ENCODE measurements at regions not wholly inside any gene's neighbourhood (a gene's known extent, or its start where the extent isn't known, plus 50 kb on each side); places are given as distances from the start of the nearest gene placed in this dataset.

DNA sequence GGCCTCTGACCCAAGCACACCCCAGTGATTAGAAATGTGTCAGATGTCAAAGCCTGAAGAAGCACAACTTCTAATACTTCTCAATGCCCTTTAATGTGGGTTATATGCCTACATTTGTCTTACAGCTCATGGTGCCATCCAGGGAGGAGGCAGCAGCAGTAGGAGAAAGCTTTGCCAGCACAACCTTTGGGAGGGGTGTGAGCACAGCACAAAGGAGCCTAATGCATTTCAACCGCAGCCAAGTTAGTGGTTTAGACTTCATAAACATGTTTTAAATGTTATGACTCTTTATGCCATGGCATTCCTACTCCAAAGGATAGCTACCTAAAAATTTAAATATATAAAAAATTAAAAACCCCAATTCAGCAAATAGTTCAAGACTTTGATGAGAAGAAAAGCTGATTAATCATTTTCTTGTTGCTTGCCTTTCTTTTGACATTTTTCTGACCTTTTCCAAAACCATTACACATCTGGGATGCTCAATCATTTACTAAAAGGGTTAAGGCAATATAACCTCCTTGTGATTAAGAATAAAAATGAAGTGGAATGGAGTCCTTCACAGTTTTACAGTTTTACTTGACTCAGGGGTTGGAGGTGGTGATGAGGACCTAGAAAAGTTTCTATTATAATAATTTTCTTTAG, 142.7 kb downstream of the DLEU7 start:
- peak; percentile 22 for DNase-seq (ENCODE audit: low read depth)
- TF ChIP-seq, protein P1, sequence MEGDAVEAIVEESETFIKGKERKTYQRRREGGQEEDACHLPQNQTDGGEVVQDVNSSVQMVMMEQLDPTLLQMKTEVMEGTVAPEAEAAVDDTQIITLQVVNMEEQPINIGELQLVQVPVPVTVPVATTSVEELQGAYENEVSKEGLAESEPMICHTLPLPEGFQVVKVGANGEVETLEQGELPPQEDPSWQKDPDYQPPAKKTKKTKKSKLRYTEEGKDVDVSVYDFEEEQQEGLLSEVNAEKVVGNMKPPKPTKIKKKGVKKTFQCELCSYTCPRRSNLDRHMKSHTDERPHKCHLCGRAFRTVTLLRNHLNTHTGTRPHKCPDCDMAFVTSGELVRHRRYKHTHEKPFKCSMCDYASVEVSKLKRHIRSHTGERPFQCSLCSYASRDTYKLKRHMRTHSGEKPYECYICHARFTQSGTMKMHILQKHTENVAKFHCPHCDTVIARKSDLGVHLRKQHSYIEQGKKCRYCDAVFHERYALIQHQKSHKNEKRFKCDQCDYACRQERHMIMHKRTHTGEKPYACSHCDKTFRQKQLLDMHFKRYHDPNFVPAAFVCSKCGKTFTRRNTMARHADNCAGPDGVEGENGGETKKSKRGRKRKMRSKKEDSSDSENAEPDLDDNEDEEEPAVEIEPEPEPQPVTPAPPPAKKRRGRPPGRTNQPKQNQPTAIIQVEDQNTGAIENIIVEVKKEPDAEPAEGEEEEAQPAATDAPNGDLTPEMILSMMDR (IDR thresholded peaks at IDR 0.05; ENCODE audit: low read depth, low read length, missing control alignments) = no peak
- H3K4me3 ChIP-seq (ENCODE audit: low read depth, low read length) = no peak overlapping the region
- in situ Hi-C loops (cut with HindIII; ENCODE audit: low sequenced_read_pairs) = no loop called here

DNA sequence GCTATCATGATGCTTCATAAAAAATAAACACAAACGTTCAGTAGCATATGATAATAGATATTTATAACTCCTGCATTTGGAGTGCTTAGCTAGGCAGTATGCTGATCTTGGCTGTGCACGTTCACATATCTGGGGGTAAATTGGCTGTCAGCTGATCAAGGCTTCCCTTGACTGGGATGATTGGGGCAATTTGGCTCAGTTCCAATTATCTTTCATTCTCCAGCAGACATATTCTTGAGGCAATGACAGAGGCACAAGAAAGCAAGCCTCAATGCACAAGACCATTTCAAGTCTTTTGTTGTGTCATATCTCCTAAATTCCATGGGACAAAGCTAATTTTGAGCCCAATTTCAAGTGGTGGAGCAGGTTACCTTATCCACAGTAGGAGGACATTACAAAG, 142.0 kb downstream of the DLEU7 start:
- TF ChIP-seq, protein P1 (IDR thresholded peaks at IDR 0.05; ENCODE audit: low read depth, low read length, missing control alignments) = no peak
- H3K4me3 ChIP-seq (ENCODE audit: low read depth, low read length) = no peak overlapping the region
- in situ Hi-C loops (cut with HindIII; ENCODE audit: low sequenced_read_pairs) = no loop called here
- DNase-seq (ENCODE audit: low read depth) = no peak

DNA sequence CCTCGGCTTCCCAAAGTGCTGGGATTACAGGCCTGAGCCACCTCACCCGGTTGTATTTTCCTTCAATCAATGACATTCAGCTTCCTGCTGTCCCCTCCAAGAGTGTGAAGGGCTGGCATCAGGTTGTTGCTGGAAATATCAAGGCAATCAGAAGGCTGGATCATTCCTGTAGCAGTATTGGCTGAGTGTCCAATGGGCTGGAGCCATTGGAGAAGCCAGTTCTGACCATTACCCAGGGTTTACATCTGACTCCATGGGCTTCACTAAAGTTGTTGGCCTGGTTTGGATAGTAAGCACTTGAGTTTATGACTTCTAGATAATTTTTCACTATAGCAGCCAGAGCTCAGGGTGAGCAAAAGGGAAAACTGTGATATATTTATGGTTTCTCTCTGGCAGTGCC, 137.0 kb downstream of the DLEU7 start:
- in situ Hi-C loops (cut with HindIII; ENCODE audit: low sequenced_read_pairs) = no loop called here
- H3K4me3 ChIP-seq (ENCODE audit: low read depth, low read length) = no peak overlapping the region
- TF ChIP-seq, protein P1 (IDR thresholded peaks at IDR 0.05; ENCODE audit: low read depth, low read length, missing control alignments) = no peak
- DNase-seq (ENCODE audit: low read depth) = no peak

DNA sequence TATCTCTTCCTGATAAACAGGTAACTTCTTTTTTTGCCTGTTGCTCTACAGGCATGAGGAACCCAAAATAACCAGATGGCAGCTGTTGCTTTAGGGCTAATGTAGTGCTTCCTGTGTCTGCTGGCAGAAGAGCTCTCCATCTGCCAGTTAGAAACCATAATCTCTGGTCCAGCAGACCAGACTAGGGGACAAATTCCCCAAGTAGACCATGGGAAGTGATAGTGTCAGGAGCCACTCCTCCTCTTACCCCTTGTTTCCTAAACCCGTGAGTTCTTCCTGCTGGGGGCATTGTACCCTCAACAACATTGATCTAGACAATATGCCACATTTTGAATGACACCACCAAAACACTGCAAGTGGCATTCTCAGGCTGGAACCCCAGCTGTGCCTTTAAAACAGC, 135.9 kb downstream of the DLEU7 start:
- TF ChIP-seq, protein P1 (IDR thresholded peaks at IDR 0.05; ENCODE audit: low read depth, low read length, missing control alignments) = no peak
- H3K4me3 ChIP-seq (ENCODE audit: low read depth, low read length) = no peak overlapping the region
- DNase-seq (ENCODE audit: low read depth) = no peak
- in situ Hi-C loops (cut with HindIII; ENCODE audit: low sequenced_read_pairs) = no loop called here

DNA sequence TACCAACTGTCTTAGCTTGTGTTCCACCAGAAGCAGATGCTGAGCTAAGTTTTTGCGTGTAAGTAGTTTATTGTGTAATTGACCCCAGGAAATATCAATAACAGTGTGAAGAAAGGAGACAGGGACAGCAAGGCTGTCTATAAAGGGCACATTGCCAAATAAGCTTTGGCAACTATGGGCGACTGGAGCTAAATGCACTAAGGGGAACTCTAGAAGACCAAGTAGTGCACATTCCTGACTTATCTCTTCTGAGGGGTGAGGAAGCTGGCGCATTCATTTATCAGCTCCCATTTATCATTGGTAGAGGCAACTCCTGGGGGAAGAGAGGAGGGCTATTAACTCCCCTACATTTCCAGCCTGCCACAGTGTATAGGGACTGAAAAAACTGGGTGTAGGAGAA, 135.0 kb downstream of the DLEU7 start:
- H3K4me3 ChIP-seq (ENCODE audit: low read depth, low read length) = no peak overlapping the region
- in situ Hi-C loops (cut with HindIII; ENCODE audit: low sequenced_read_pairs) = no loop called here
- DNase-seq (ENCODE audit: low read depth) = no peak
- TF ChIP-seq, protein P1 (IDR thresholded peaks at IDR 0.05; ENCODE audit: low read depth, low read length, missing control alignments) = no peak

- no peak for DNase-seq (ENCODE audit: low read depth)
- TF ChIP-seq, protein P1 (IDR thresholded peaks at IDR 0.05; ENCODE audit: low read depth, low read length, missing control alignments) = no peak
- H3K4me3 ChIP-seq (ENCODE audit: low read depth, low read length) = no peak overlapping the region
- in situ Hi-C loops (cut with HindIII; ENCODE audit: low sequenced_read_pairs) = no loop called here
Measured at GRCh38 chr13:50709058-50709457, 134.4 kb downstream of the DLEU7 start.

Data from astrocyte of the cerebellum (primary cell).